Trophoblast cell (in vitro differentiated cells and primary cell): ENCODE measurements at regions not wholly inside any gene's neighbourhood (a gene's known extent, or its start where the extent isn't known, plus 50 kb on each side); places are given as distances from the start of the nearest gene placed in this dataset.

Experiments
- DNase-seq, 2 donors: peaks; one replicate each; pipeline ENCODE4 v3.0.0-alpha.2; 2016
- H2AFZ ChIP-seq: 2 replicates; pipeline ENCODE4 v1.6.1; 2013; ENCODE audit warnings: low read length, moderate library complexity, mild to moderate bottlenecking; ENCODE audit not compliant: insufficient read depth, poor library complexity
- H2AK5ac ChIP-seq: 2 replicates; pipeline ENCODE4 v1.6.1; 2013; ENCODE audit warnings: mild to moderate bottlenecking, low read length
- H2BK120ac ChIP-seq: 2 replicates; pipeline ENCODE4 v1.6.1; 2013; ENCODE audit warnings: low read length, mild to moderate bottlenecking, moderate library complexity; ENCODE audit not compliant: insufficient read depth, poor library complexity
- H2BK12ac ChIP-seq: 2 replicates; pipeline ENCODE4 v1.6.1; 2013; ENCODE audit warnings: mild to moderate bottlenecking, low read length, moderate library complexity
- H2BK5ac ChIP-seq: 2 replicates; pipeline ENCODE4 v1.6.1; 2013; ENCODE audit warnings: low read length, low read depth, moderate library complexity, mild to moderate bottlenecking; ENCODE audit not compliant: poor library complexity
- H3K14ac ChIP-seq: 2 replicates; pipeline ENCODE4 v1.6.1; 2013; ENCODE audit warnings: mild to moderate bottlenecking, low read length
- H3K18ac ChIP-seq: 2 replicates; pipeline ENCODE4 v1.6.1; 2013; ENCODE audit warnings: mild to moderate bottlenecking, low read length
- H3K23ac ChIP-seq: 2 replicates; pipeline ENCODE4 v1.6.1; 2013; ENCODE audit warnings: low read length
- H3K27ac ChIP-seq: 2 replicates; pipeline ENCODE4 v1.5.1; 2013; ENCODE audit warnings: low read depth, mild to moderate bottlenecking, inconsistent platforms, low read length, moderate library complexity
- H3K27me3 ChIP-seq: 2 replicates; pipeline ENCODE4 v1.6.1; 2013; ENCODE audit warnings: inconsistent platforms, mild to moderate bottlenecking, low read length, moderate library complexity; ENCODE audit not compliant: insufficient read depth
- H3K36me3 ChIP-seq, 2 experiments: 1 replicate in 1 of 2; 2 replicates in 1 of 2; pipeline ENCODE4 v1.6.1; 2013; ENCODE audit warnings: low read length in 2 of 2, mild to moderate bottlenecking in 2 of 2, moderate library complexity in 1 of 2; ENCODE audit not compliant: insufficient read depth in 2 of 2, control insufficient read depth in 1 of 2
- H3K4ac ChIP-seq: 2 replicates; pipeline ENCODE4 v1.6.1; 2013; ENCODE audit warnings: low read depth, mild to moderate bottlenecking, low read length, moderate library complexity
- H3K4me1 ChIP-seq, 2 experiments: 1 replicate in 1 of 2; 2 replicates in 1 of 2; pipeline ENCODE4 v1.6.1; 2013; ENCODE audit warnings: low read length in 2 of 2, mild to moderate bottlenecking in 2 of 2, moderate library complexity in 1 of 2; ENCODE audit not compliant: insufficient read depth in 2 of 2, control insufficient read depth in 1 of 2
- H3K4me2 ChIP-seq: 2 replicates; pipeline ENCODE4 v1.6.1; 2013; ENCODE audit warnings: inconsistent platforms, mild to moderate bottlenecking, low read length, moderate library complexity
- H3K4me3 ChIP-seq: 2 replicates; pipeline ENCODE4 v1.5.1; 2013; ENCODE audit warnings: mild to moderate bottlenecking, low read depth, low read length, inconsistent platforms
- H3K79me1 ChIP-seq: one replicate; pipeline ENCODE4 v1.6.1; 2013; ENCODE audit warnings: low read length
- H3K79me2 ChIP-seq: 2 replicates; pipeline ENCODE4 v1.6.1; 2013; ENCODE audit warnings: low read length, mild to moderate bottlenecking; ENCODE audit not compliant: control insufficient read depth, insufficient read depth, poor library complexity
- H3K9ac ChIP-seq: 2 replicates; pipeline ENCODE4 v1.6.1; 2013; ENCODE audit warnings: mild to moderate bottlenecking, low read length
- H3K9me3 ChIP-seq: 2 replicates; pipeline ENCODE4 v1.6.1; 2013; ENCODE audit warnings: low read depth, mild to moderate bottlenecking, control low read depth, inconsistent platforms, low read length; ENCODE audit not compliant: insufficient read depth
- H4K12ac ChIP-seq: 2 replicates; pipeline ENCODE4 v1.6.1; 2013; ENCODE audit warnings: low read depth, mild to moderate bottlenecking, low read length, moderate library complexity
- H4K8ac ChIP-seq: 2 replicates; pipeline ENCODE4 v1.6.1; 2013; ENCODE audit warnings: low read depth, mild to moderate bottlenecking, low read length, moderate library complexity
- H4K91ac ChIP-seq: one replicate; pipeline ENCODE4 v1.6.1; 2013; ENCODE audit warnings: low read depth, mild to moderate bottlenecking, low read length, moderate library complexity
- WGBS: extraction: QIAGEN DNeasy Blood & Tissue Kit; methylation state at CpG from one replicate; pipeline ENCODE4 v1.1.7; 2013; ENCODE audit warnings: missing lambda C conversion rate; ENCODE audit not compliant: insufficient read length, insufficient coverage; ENCODE audit errors: extremely low coverage; 5-methylcytosine and 5-hydroxymethylcytosine counted together

DNA sequence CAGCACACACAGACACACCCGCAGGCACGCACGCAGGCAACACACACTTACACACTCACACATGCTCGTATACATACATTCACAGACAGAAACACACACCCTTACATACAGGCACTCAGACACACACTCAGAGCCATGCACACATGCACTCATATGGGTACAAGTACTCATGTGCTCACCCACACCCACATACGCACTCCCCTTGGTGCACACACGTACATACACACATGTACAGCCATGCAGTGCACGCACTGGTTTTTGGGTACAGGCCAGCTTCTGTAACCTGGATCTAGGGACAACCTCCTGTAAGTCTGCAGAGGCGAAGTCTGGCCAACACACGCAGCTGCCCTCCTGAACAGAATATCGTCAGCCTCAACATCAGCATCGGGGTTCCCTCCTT is 221.3 kb upstream of the RTL1 start:
- no peaks in the 10 kb centered on the region for H3K79me2 ChIP-seq
- H2BK5ac ChIP-seq: no peak overlapping the region
- H3K4ac ChIP-seq: no peak overlapping the region
- H4K12ac ChIP-seq: no peak overlapping the region
- peaks cover 3% of the 10 kb centered on the region for H3K9me3 ChIP-seq
- no peak overlapping the region for H3K23ac ChIP-seq
- H3K4me3 ChIP-seq: no peak overlapping the region
- WGBS: no CpG with 5 or more reads among the region's 11 CpGs
- no peaks in the 10 kb centered on the region for H3K4me1 ChIP-seq
- H2BK12ac ChIP-seq: no peak overlapping the region
- no peak overlapping the region for H3K14ac ChIP-seq
- H4K91ac ChIP-seq: no peak overlapping the region
- no peak overlapping the region for H4K8ac ChIP-seq
- H3K9ac ChIP-seq: no peak overlapping the region
- H3K27me3 ChIP-seq: no peaks in the 10 kb centered on the region
- H2AFZ ChIP-seq: no peak overlapping the region
- H3K27ac ChIP-seq: no peak overlapping the region
- no peak overlapping the region for H3K4me2 ChIP-seq
- H2BK120ac ChIP-seq: no peak overlapping the region
- no peaks in the 10 kb centered on the region for H3K36me3 ChIP-seq
- DNase-seq: no peak
- no peak overlapping the region for H3K18ac ChIP-seq
- no peak overlapping the region for H2AK5ac ChIP-seq
- H3K79me1 ChIP-seq: no peaks in the 10 kb centered on the region

DNA sequence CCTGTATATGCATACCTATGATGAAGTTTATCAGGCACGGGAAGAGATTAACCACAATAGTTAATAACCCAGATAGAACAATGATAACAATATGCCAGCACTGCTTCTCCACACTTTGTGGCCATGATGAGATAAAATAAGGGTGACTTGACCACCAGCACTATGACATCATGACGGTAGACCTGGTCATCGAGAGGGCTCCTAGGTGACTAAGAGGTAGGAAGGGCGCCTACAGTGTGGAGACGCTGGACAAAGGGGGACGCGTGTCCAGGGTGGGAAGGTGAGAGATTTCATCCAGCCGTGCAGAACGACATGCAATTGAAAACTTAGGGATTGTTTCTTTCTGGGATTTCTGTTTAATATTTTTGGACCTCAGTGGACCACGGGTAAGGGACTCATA is 221.8 kb upstream of the RTL1 start:
- Histone ChIP-seq H3K18ac (no peak overlapping the region), H2AFZ (no peak overlapping the region), H2BK5ac (no peak overlapping the region), H2BK120ac (no peak overlapping the region), H3K23ac (no peak overlapping the region), H3K9me3 (peaks cover 3% of the 10 kb centered on the region), H3K79me1 (no peaks in the 10 kb centered on the region), H3K14ac (no peak overlapping the region), H4K12ac (no peak overlapping the region), H3K9ac (no peak overlapping the region), H2BK12ac (no peak overlapping the region), H2AK5ac (no peak overlapping the region), H3K36me3 (no peaks in the 10 kb centered on the region), H3K79me2 (no peaks in the 10 kb centered on the region), H3K27me3 (no peaks in the 10 kb centered on the region), H3K4me3 (no peak overlapping the region), H4K8ac (no peak overlapping the region), H3K4me2 (no peak overlapping the region), H3K4me1 (no peaks in the 10 kb centered on the region), H3K4ac (no peak overlapping the region), H3K27ac (no peak overlapping the region), H4K91ac (no peak overlapping the region)
- DNase-seq: no peak
- WGBS: no CpG with 5 or more reads among the region's 10 CpGs

DNA sequence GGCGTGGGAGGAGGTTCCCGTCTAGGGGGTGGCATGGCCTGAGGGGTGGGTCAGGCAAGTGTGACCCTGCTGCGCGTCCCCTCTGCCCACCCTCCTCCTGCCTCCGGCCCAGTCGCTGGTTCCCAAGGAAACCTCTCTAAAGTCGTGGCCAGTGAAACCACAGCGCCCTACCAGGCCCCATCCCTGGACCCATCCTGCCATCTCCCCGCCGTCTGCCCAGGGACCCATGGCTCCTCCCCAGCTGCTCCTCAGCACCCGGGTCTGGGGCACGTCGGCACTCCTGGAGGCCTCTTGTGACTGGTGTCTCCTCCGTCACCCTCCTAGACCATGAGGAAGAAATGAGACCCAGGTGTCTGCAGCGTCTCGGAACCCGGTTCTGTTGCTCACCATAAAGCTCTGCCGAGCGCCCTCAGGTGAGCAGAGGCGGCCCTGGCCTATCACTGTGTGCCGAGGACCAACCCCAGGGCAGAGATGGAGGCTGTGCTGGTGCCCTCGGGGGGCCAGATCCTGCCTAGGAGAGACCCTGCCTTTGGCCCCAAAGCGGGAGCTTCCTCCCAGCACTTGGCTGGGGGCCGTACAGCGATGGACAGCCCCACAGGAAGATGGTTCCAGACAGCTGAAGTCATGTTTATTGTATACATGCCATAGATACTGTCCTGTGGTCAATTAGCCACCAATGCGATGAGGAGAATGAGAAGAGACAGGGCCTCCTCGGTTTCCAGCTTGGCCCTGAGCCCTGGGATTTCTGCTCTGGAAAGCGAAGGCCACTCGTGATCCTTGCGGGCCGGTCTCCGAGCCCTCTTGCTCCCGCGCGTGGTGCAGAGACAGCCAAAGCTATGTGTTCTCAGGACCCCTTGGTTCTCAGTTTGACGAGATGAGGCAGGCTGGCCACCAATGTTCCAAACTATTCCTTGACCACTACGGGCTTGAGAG is 222.5 kb upstream of the RTL1 start:
- Histone ChIP-seq H4K8ac (no peak overlapping the region), H3K27ac (no peak overlapping the region), H2BK120ac (no peak overlapping the region), H4K12ac (no peak overlapping the region), H2BK5ac (no peak overlapping the region), H3K4me1 (no peaks in the 10 kb centered on the region), H3K4ac (no peak overlapping the region), H3K27me3 (no peaks in the 10 kb centered on the region), H3K9me3 (peaks cover 3% of the 10 kb centered on the region), H2AK5ac (no peak overlapping the region), H3K4me2 (no peak overlapping the region), H3K9ac (no peak overlapping the region), H3K36me3 (no peaks in the 10 kb centered on the region), H4K91ac (no peak overlapping the region), H3K79me2 (no peaks in the 10 kb centered on the region), H3K18ac (no peak overlapping the region), H2AFZ (no peak overlapping the region), H3K4me3 (no peak overlapping the region), H2BK12ac (no peak overlapping the region), H3K14ac (no peak overlapping the region), H3K79me1 (no peaks in the 10 kb centered on the region), H3K23ac (no peak overlapping the region)
- no peak for DNase-seq
- no CpG with 5 or more reads among the region's 37 CpGs for WGBS

DNA sequence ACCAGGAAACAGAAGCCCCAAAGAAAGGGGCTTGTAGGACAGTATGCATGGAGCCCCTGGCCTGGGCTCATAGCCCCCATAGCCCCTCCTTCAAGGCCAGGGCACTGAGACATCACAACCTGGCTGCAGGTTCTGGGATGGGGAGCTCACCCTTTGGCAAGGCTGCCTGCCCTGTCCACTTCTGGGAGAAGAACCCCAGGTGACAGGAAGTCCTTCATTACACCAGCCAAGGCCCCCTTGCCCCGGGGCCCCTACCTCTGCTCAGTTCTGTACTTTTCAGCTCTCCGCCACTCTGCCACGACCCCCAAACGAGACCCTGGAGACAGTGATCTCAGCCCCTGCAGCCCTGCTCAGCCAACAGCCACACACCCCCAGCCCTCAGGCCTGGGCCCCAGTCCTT is 223.2 kb upstream of the RTL1 start:
- no peak overlapping the region for H2BK12ac ChIP-seq
- no peaks in the 10 kb centered on the region for H3K36me3 ChIP-seq
- H3K4me2 ChIP-seq: no peak overlapping the region
- H3K27me3 ChIP-seq: no peaks in the 10 kb centered on the region
- no peak overlapping the region for H3K4ac ChIP-seq
- no peak for DNase-seq
- H2AFZ ChIP-seq: no peak overlapping the region
- no peaks in the 10 kb centered on the region for H3K79me1 ChIP-seq
- H3K79me2 ChIP-seq: no peaks in the 10 kb centered on the region
- WGBS: no CpG with 5 or more reads among the region's 4 CpGs
- H2BK5ac ChIP-seq: no peak overlapping the region
- no peak overlapping the region for H4K91ac ChIP-seq
- H3K27ac ChIP-seq: no peak overlapping the region
- H2BK120ac ChIP-seq: no peak overlapping the region
- no peak overlapping the region for H3K18ac ChIP-seq
- H3K9me3 ChIP-seq: peaks cover 3% of the 10 kb centered on the region
- H4K12ac ChIP-seq: no peak overlapping the region
- H4K8ac ChIP-seq: no peak overlapping the region
- no peak overlapping the region for H3K14ac ChIP-seq
- H3K4me3 ChIP-seq: no peak overlapping the region
- H3K23ac ChIP-seq: no peak overlapping the region
- no peak overlapping the region for H2AK5ac ChIP-seq
- H3K9ac ChIP-seq: no peak overlapping the region
- H3K4me1 ChIP-seq: no peaks in the 10 kb centered on the region
